ENCODE measurements at regions not wholly inside any gene's neighbourhood (a gene's known extent, or its start where the extent isn't known, plus 50 kb on each side); places are given as distances from the start of the nearest gene placed in this dataset.
"Not testable (repeated sequence)": the region's sequence is repeated elsewhere in the genome, so short reads cannot be mapped to it uniquely, and the experiment has no call there.

- not testable (repeated sequence) for TF ChIP-seq POLR2A (IDR thresholded peaks at IDR 0.05; ENCODE audit: extremely low read depth, insufficient read length); CTCF (IDR thresholded peaks at IDR 0.05; ENCODE audit: low read depth, low read length); MAX (IDR thresholded peaks at IDR 0.05; ENCODE audit: low read depth, low read length); MYC (IDR thresholded peaks at IDR 0.05; ENCODE audit: low read depth, low read length)
These were observed 60.8 kb downstream of the OR4M2 start for GRCh38 chr15:22141106-22141505.
